PC-9 (cell line): ENCODE measurements at regions not wholly inside any gene's neighbourhood (a gene's known extent, or its start where the extent isn't known, plus 50 kb on each side); places are given as distances from the start of the nearest gene placed in this dataset.

ENCODE experiments used
- BruUV-seq: library from RNA; stranded (reverse); fragments of 400-500 nt; replicated peaks from 2 replicates; lab custom pipeline; 2021; lab: Mats Ljungman, UMichigan
- CTCF ChIA-PET: fragments of 300-600 bp; sonication (Branson Sonifier 250); formaldehyde crosslinking; loops from one replicate; lab custom pipeline; 2022; ENCODE audit warnings: antibody characterized with exemption; lab: Charles Lee
- POLR2A ChIA-PET: fragments of 300-600 bp; sonication (Branson Sonifier 250); formaldehyde crosslinking; loops from one replicate; lab custom pipeline; 2022; ENCODE audit warnings: antibody characterized with exemption; ENCODE audit not compliant: unreplicated experiment; lab: Charles Lee
- DNase-seq, 2 experiments: peaks; one replicate each; pipeline versions ENCODE4 v3.0.0 to v3.0.0-alpha.2; 2015 to 2022; ENCODE audit warnings: mixed read lengths in 1 of 2
- H2AFZ ChIP-seq: fragments of 200-600 bp; sonication (generic); 2 replicates; pipeline ENCODE4 v1.8.1; 2017; ENCODE audit warnings: antibody characterized with exemption
- H3F3A ChIP-seq: fragments of 200-600 bp; sonication (generic); 2 replicates; pipeline ENCODE4 v1.8.1; 2017; ENCODE audit warnings: antibody characterized with exemption, mild to moderate bottlenecking, low read depth; ENCODE audit not compliant: insufficient read depth
- H3K27ac ChIP-seq: fragments of 200-600 bp; sonication (generic); 2 replicates; pipeline ENCODE4 v1.6.1; 2016; ENCODE audit warnings: mixed run types
- H3K27me3 ChIP-seq: fragments of 200-600 bp; sonication (generic); 2 replicates; pipeline ENCODE4 v1.6.1; 2016; ENCODE audit warnings: low read depth, mixed run types; ENCODE audit not compliant: insufficient read depth
- H3K36me3 ChIP-seq: fragments of 200-600 bp; sonication (generic); 2 replicates; pipeline ENCODE4 v1.6.1; 2016; ENCODE audit warnings: low read depth, mixed run types
- H3K4me1 ChIP-seq: fragments of 200-600 bp; sonication (generic); replicated peaks from 2 replicates; pipeline ENCODE4 v1.6.1; 2016; ENCODE audit warnings: mixed run types; ENCODE audit not compliant: insufficient read depth
- H3K4me2 ChIP-seq: fragments of 200-600 bp; sonication (generic); 2 replicates; pipeline ENCODE4 v1.6.1; 2017; ENCODE audit warnings: mixed run types
- H3K4me3 ChIP-seq: fragments of 200-600 bp; sonication (generic); 2 replicates; pipeline ENCODE4 v1.6.1; 2016; ENCODE audit warnings: mixed run types
- H3K79me2 ChIP-seq: fragments of 200-600 bp; sonication (generic); 2 replicates; pipeline ENCODE4 v1.6.1; 2017; ENCODE audit warnings: low read depth, mixed run types
- H3K9me2 ChIP-seq: fragments of 200-600 bp; sonication (generic); 2 replicates; pipeline ENCODE4 v1.8.1; 2017; ENCODE audit warnings: mild to moderate bottlenecking; ENCODE audit not compliant: insufficient read depth
- H3K9me3 ChIP-seq: fragments of 200-600 bp; sonication (generic); 2 replicates; pipeline ENCODE4 v1.8.1; 2016; ENCODE audit warnings: low read depth; ENCODE audit not compliant: insufficient read depth
- H4K20me1 ChIP-seq: fragments of 200-600 bp; sonication (generic); 2 replicates; pipeline ENCODE4 v1.8.1; 2017; ENCODE audit not compliant: insufficient read depth
- CTCF ChIP-seq: fragments of 200-600 bp; sonication (generic); conservative IDR thresholded peaks from 2 replicates; pipeline ENCODE4 v1.6.1; 2017; ENCODE audit warnings: mixed run types, antibody characterized with exemption, mild to moderate bottlenecking, moderate library complexity
- EZH2 ChIP-seq: fragments of 200-600 bp; sonication (generic); IDR thresholded peaks from 2 replicates; pipeline ENCODE4 v1.8.0; 2017; ENCODE audit warnings: antibody characterized with exemption, low read depth
- intact Hi-C: fragments of 100-400 bp; cut with micrococcal nuclease; formaldehyde crosslinking; loops from one replicate; pipeline ENCODE4 v1.10.0; 2022; ENCODE audit not compliant: unreplicated experiment

DNA sequence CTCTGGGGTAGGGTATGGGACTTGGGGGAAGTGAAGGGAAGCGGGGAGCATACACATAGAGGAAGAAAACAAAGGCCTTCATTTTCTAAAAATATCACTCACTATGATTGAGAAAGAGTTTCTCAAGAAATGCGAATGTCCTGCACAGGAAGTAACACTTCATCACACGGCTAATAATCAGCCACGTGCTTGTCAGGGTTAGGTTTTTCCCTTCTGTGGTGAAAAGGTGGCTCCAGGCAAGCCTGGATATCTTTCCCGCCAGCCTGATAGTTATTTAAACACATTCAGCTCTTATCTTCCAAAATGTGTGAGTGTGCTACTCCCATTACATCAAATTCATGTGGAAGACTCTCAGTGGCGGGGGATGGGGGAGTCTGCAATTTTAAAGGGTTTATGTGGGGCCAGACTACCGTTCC lies 166.4 kb upstream of the ADO start:
- Histone ChIP-seq H3K9me2 (no peaks in the 10 kb centered on the region), H3K9me3 (no peaks in the 10 kb centered on the region), H3K4me2 (no peak overlapping the region), H3F3A (no peaks in the 10 kb centered on the region), H3K4me1 (no peaks in the 10 kb centered on the region), H4K20me1 (no peaks in the 10 kb centered on the region), H3K27ac (no peak overlapping the region), H3K36me3 (no peaks in the 10 kb centered on the region), H3K79me2 (no peaks in the 10 kb centered on the region), H2AFZ (no peak overlapping the region), H3K4me3 (no peak overlapping the region), H3K27me3 (no peaks in the 10 kb centered on the region)
- POLR2A ChIA-PET, result no interaction called here
- CTCF ChIA-PET, result no interaction called here
- no TSS peak for BruUV-seq
- DNase-seq, result no peak
- TF ChIP-seq CTCF, result no peak
- no peak for TF ChIP-seq EZH2
- intact Hi-C loops, result no loop called here

GRCh38 chr10:62639144-62639543 lies 165.4 kb upstream of the ADO start:
- no peaks in the 10 kb centered on the region for H3F3A ChIP-seq
- no peaks in the 10 kb centered on the region for H3K9me3 ChIP-seq
- H3K79me2 ChIP-seq, result no peaks in the 10 kb centered on the region
- H3K27ac ChIP-seq, result no peak overlapping the region
- CTCF ChIA-PET, result no interaction called here
- DNase-seq, result no peak
- H3K4me2 ChIP-seq, result no peak overlapping the region
- no peak for TF ChIP-seq CTCF
- no peak for TF ChIP-seq EZH2
- no peaks in the 10 kb centered on the region for H3K36me3 ChIP-seq
- no peak overlapping the region for H2AFZ ChIP-seq
- H3K4me1 ChIP-seq, result no peaks in the 10 kb centered on the region
- H3K9me2 ChIP-seq, result no peaks in the 10 kb centered on the region
- BruUV-seq, result no TSS peak
- H3K4me3 ChIP-seq, result no peak overlapping the region
- no peaks in the 10 kb centered on the region for H3K27me3 ChIP-seq
- intact Hi-C loops, result no loop called here
- POLR2A ChIA-PET, result no interaction called here
- no peaks in the 10 kb centered on the region for H4K20me1 ChIP-seq

GRCh38 chr10:62640411-62640810 lies 164.1 kb upstream of the ADO start:
- H3K27me3 ChIP-seq, result no peaks in the 10 kb centered on the region
- H2AFZ ChIP-seq, result no peak overlapping the region
- TF ChIP-seq EZH2, result no peak
- no peak for TF ChIP-seq CTCF
- ChIA-PET POLR2A (no interaction called here), CTCF (no interaction called here)
- no peaks in the 10 kb centered on the region for H3K4me1 ChIP-seq
- H3K9me2 ChIP-seq, result no peaks in the 10 kb centered on the region
- H3K27ac ChIP-seq, result no peak overlapping the region
- H3F3A ChIP-seq, result no peaks in the 10 kb centered on the region
- H3K4me2 ChIP-seq, result no peak overlapping the region
- H3K9me3 ChIP-seq, result no peaks in the 10 kb centered on the region
- no TSS peak for BruUV-seq
- H4K20me1 ChIP-seq, result no peaks in the 10 kb centered on the region
- no peak for DNase-seq
- H3K36me3 ChIP-seq, result no peaks in the 10 kb centered on the region
- no peaks in the 10 kb centered on the region for H3K79me2 ChIP-seq
- H3K4me3 ChIP-seq, result no peak overlapping the region
- intact Hi-C loops, result no loop called here
